AG10803 (cell line): ENCODE measurements at regions not wholly inside any gene's neighbourhood (a gene's known extent, or its start where the extent isn't known, plus 50 kb on each side); places are given as distances from the start of the nearest gene placed in this dataset.

Source experiments
- DNase-seq: peaks from one replicate; pipeline ENCODE4 v3.0.0; 2010; ENCODE audit warnings: low read depth
- H3K4me3 ChIP-seq: 2 replicates; pipeline ENCODE4 v1.5.1; 2011; ENCODE audit warnings: mild to moderate bottlenecking, low read length, control low read depth
- CTCF ChIP-seq: conservative IDR thresholded peaks from 2 replicates; pipeline ENCODE4 v1.5.1; 2011; ENCODE audit warnings: mild to moderate bottlenecking, low read length, control low read depth, inconsistent platforms

GRCh38 chr3:46146548-46146947 lies 61.6 kb downstream of the CCR1 start:
- H3K4me3 ChIP-seq, result no peak overlapping the region
- no peak for DNase-seq
- TF ChIP-seq CTCF, result no peak

GRCh38 chr3:46146021-46146420 lies 62.1 kb downstream of the CCR1 start:
- H3K4me3 ChIP-seq, result no peak overlapping the region
- no peak for DNase-seq
- TF ChIP-seq CTCF, result no peak

GRCh38 chr3:46145147-46145546 lies 63.0 kb downstream of the CCR1 start:
- no peak for TF ChIP-seq CTCF
- DNase-seq, result no peak
- no peak overlapping the region for H3K4me3 ChIP-seq

- no peak for TF ChIP-seq CTCF
- DNase-seq, result no peak
These were observed 64.1 kb downstream of the CCR1 start for GRCh38 chr3:46143951-46144473.

GRCh38 chr3:46141813-46142212 lies 66.3 kb downstream of the CCR1 start:
- no peak overlapping the region for H3K4me3 ChIP-seq
- DNase-seq, result no peak
- no peak for TF ChIP-seq CTCF

More at GRCh38 chr3:46143951-46144473, 64.1 kb downstream of the CCR1 start:
- H3K4me3 ChIP-seq, result no peak overlapping the region

- DNase-seq, result no peak
- TF ChIP-seq CTCF, result no peak
- no peak overlapping the region for H3K4me3 ChIP-seq
These were observed 69.5 kb downstream of the CCR1 start for GRCh38 chr3:46138581-46138980.

GRCh38 chr3:46135475-46135874 lies 72.6 kb downstream of the CCR1 start:
- no peak for TF ChIP-seq CTCF

More at GRCh38 chr3:46135475-46135874, 72.6 kb downstream of the CCR1 start:
- no peak overlapping the region for H3K4me3 ChIP-seq
- DNase-seq, result no peak
